SW480 (cell line): ENCODE measurements at regions not wholly inside any gene's neighbourhood (a gene's known extent, or its start where the extent isn't known, plus 50 kb on each side); places are given as distances from the start of the nearest gene placed in this dataset.
"Not testable (repeated sequence)": the region's sequence is repeated elsewhere in the genome, so short reads cannot be mapped to it uniquely, and the experiment has no call there.

Experiments used
- DNase-seq: peaks from one replicate; pipeline ENCODE4 v3.0.0-alpha.2; 2016; ENCODE audit warnings: low spot score

GRCh38 chr1:238912148-238912547 is 474.2 kb upstream of the CHRM3 start:
- no peak for DNase-seq

DNA sequence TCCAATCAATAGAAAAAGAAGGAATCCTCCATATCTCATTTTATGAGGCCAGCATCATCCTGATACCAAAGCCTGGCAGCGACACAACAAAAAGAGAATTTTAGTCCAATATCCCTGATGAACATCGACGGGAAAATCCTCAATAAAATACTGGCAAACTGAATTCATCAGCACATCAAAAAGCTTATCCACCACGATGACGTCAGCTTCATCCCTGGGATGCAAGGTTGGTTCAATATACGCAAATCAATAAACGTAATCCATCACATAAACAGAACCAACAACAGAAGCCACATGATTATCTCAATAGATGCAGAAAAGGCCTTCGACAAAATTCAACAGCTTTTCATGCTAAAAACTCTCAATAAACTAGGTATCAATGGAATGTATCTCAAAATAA is 483.6 kb upstream of the CHRM3 start:
- not testable (repeated sequence) for DNase-seq

GRCh38 chr1:238900334-238900865 is 486.0 kb upstream of the CHRM3 start:
- DNase-seq, result no peak

GRCh38 chr1:238898856-238899255 is 487.5 kb upstream of the CHRM3 start:
- no peak for DNase-seq

GRCh38 chr1:238895911-238896310 is 490.5 kb upstream of the CHRM3 start:
- no peak for DNase-seq

- peak; percentile 43 for DNase-seq
These were observed 493.8 kb upstream of the CHRM3 start for GRCh38 chr1:238892612-238893011.

GRCh38 chr1:238861342-238862066 is 524.9 kb upstream of the CHRM3 start:
- DNase-seq, result peak; percentile 31

DNA sequence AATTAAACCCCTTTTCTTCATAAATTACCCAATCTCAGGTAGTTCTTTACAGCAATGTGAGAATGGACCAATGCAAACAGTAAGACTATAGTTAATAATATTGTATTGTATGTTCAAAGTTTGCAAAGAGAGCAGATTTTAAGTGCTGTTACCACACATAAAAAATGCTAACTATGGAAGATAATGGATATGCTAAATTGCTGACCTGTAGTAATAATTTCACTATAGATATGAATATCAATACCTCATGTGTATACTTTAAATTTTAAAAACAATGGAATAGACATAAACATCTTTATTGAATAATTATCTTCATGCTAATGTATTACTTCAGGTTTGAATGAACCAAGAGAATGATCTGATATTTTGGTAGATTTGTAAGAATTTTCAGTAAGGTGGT is 552.4 kb upstream of the CHRM3 start:
- no peak for DNase-seq

DNA sequence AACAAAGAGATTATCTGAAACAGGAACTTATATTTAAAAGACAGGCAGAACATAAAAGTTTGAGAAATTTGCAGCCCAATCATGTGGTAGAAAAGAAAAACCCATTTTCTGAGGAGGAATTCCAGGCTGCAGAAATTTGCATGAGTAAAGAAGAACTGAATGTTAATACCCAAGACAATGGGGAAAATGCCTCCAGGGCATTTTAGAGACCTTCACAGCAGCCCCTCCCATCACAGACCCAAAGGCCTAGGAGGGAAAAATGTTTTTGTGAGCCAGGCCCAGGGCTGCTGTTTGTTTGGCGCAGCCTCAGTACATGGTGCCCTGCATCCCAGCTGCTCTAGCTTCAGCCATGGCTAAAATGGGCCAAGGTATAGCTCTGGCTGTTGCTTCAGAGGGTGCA is 554.3 kb upstream of the CHRM3 start:
- no peak for DNase-seq

- no peak for DNase-seq
These were observed 556.2 kb upstream of the CHRM3 start for GRCh38 chr1:238830036-238830611.

GRCh38 chr1:238826891-238827290 is 559.5 kb upstream of the CHRM3 start:
- DNase-seq, result no peak

- no peak for DNase-seq
These were observed 563.0 kb upstream of the CHRM3 start for GRCh38 chr1:238823416-238823815.

GRCh38 chr1:238811211-238811879 is 575.0 kb upstream of the CHRM3 start:
- DNase-seq, result no peak

DNA sequence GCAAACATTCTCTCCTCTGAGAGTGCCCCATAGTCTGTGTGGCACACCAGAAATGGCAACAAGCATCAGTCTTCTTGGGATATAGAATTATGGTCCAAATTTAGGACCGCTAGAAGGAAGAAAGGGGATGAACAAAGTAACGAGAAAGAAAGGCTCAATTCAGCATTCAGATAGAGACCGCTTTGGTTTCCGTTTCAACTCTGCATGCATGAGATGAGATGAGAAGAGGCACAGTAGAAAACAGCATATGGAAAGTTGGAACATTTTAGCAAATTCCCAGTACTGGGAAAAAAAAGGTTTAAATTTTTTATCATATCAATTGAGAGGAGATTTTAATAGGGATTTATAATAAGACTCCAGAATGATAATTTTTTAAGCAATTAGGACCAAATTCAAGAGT is 595.5 kb upstream of the CHRM3 start:
- DNase-seq, result no peak

DNA sequence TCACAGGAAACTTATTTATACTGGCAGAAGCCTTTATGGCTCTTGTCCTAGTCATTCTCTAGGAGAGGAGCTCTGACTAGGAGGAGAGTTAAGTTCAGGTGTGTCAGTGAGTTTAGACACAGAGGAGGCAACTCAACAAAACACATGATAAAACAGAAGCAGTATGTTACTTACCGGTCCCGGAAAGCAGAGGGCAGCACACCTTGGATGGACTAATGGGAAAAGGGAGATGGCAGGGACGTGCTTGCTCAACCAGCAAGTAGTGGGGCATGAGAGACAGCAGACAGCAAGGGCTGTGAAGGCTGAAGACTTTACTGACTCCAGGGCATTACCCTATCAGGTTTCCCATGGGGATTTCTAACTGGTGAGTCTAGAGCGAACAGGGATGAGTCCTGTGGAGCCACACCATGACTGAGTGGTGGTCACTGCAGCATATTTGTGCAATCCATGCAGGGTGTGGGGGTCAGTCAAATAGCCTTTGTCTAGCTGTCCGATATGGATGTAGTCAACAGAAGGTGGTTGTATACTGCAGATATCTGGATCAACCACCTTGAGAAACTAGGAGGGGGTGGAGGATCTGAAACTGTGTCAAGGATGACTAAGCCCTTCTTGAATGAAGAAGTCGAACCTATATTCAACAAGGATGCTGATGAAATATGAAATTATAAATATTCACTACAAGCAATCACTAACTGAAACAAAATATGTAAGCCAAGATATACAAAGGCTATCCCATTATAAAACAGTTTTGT is 596.3 kb upstream of the CHRM3 start:
- DNase-seq, result no peak

DNA sequence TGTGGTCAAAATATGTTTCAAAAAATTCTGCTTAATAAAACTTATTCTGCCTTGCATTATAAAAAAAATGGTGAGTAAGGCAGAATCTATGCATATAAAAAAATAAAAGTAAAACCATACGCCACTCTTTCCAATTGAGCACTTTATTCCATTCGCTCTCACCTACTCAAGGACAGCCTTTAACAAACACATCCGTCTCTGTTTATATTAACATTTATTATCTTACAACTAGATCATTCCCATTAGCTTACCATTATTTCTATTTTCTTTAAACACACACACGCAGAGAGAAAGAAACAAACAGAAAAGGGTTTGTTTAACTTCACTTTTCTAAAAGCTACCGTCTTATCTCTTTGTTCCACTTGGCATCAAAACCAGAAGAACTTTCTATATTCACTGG is 598.9 kb upstream of the CHRM3 start:
- no peak for DNase-seq

GRCh38 chr1:238783633-238784032 is 602.7 kb upstream of the CHRM3 start:
- no peak for DNase-seq

- DNase-seq, result no peak
These were observed 606.7 kb upstream of the CHRM3 start for GRCh38 chr1:238779716-238780115.

DNA sequence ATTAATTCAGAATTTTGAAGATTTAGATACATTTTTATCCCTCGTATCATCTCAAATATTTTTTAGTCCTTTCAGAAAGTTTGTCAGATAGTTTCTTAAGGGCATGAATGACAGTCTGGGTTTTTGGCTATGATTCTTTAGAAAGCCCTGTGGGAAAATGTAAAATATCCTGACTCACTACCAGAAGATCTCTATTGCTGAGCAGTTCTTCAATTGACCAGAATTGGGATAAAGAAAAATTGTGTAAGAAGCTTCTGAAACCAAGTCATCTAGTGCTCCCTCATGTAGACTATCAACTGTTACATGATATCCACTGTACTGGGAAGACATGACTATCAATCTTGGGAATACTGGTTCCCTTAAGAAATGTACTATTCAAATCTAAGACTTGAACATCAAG is 608.3 kb upstream of the CHRM3 start:
- no peak for DNase-seq

DNA sequence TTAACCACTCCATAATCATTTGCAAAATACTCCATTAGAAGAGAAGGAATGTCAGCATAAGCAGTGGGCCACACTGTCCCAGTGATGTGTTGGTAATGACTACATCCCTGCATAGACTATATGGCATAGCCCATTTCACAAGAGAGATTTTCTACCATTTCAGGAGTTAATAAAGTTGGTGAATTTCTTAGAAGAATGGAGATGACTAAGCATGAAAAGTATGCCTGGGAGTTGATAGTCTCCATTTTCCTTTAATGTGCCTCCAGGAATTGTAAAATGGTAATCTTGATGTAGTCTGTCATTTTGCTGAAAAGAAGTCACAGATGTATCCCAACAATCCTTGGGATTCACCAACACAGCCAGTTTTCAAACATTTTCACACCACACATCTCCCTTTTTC is 608.8 kb upstream of the CHRM3 start:
- DNase-seq, result no peak

GRCh38 chr1:238776126-238776525 is 610.2 kb upstream of the CHRM3 start:
- no peak for DNase-seq

DNA sequence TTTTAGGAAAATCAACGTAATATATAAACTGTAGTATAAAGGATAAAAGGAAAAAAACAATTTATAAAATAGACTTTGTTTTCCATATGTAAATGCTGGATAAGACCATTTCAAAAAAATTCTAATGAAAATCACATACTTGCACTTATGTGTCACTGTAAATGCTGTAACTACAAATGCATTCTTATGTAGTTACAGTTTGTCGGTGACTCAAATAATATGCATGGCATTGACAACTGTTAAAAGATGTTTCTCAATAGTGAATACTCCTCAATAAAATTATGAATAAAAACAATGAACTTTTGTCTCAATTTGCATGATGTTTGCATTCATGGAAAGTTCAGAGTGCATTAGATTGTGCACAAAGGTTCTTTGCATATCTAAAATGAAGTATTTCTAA is 614.0 kb upstream of the CHRM3 start:
- DNase-seq, result no peak

- no peak for DNase-seq
These were observed 619.0 kb upstream of the CHRM3 start for GRCh38 chr1:238767321-238767720.
